ENCODE measurements at regions not wholly inside any gene's neighbourhood (a gene's known extent, or its start where the extent isn't known, plus 50 kb on each side); places are given as distances from the start of the nearest gene placed in this dataset.

- TF ChIP-seq CTCF (conservative IDR thresholded peaks at IDR 0.05) = no peak
- no peak for TF ChIP-seq EZH2 (IDR thresholded peaks at IDR 0.05; ENCODE audit: low read depth)
Observed at GRCh38 chr6:91646649-91647048, 1059.8 kb upstream of the MAP3K7 start.
